Right lobe of liver (tissue), 6 donors: ENCODE measurements at regions not wholly inside any gene's neighbourhood (a gene's known extent, or its start where the extent isn't known, plus 50 kb on each side); places are given as distances from the start of the nearest gene placed in this dataset.

ENCODE experiments used
- ATAC-seq, 4 donors: fragments of 200-7000 bp; cut with Tn5 transposase; one replicate each; pipeline ENCODE4 v1.9.1; 2020; ENCODE audit warnings: mild to moderate bottlenecking in 4 of 4, moderate library complexity in 4 of 4
- DNase-seq, 3 donors: peaks; one replicate each; pipeline ENCODE4 v3.0.0-alpha.2; 2020
- H3K27ac ChIP-seq, 3 donors: fragments of 200-600 bp; one replicate each; pipeline ENCODE4 v1.8.0; 2022
- H3K27me3 ChIP-seq, 2 donors: fragments of 200-600 bp; one replicate each; pipeline ENCODE4 v1.8.0; 2022
- H3K36me3 ChIP-seq, 4 donors: fragments of 200-600 bp; sonication (generic) in 1 of 4; one replicate each; pipeline versions ENCODE4 v1.5.1 to v1.8.0; 2017 to 2022; ENCODE audit warnings: control low read depth in 1 of 4
- H3K4me1 ChIP-seq, 4 donors: fragments of 200-600 bp; sonication (generic) in 1 of 4; one replicate each; pipeline versions ENCODE4 v1.5.1 to v1.8.0; 2017 to 2022; ENCODE audit warnings: control low read depth in 1 of 4
- H3K4me3 ChIP-seq, 3 donors: fragments of 200-600 bp; one replicate each; pipeline ENCODE4 v1.8.0; 2022
- H3K9me3 ChIP-seq, 4 donors: fragments of 200-600 bp; sonication (generic) in 1 of 4; one replicate each; pipeline versions ENCODE4 v1.5.1 to v1.8.0; 2017 to 2022; ENCODE audit warnings: control low read depth in 1 of 4
- CTCF ChIP-seq, 4 donors: fragments of 200-600 bp in 3 of 4; fragments of 450-650 bp in 1 of 4; IDR thresholded peaks; one replicate each; pipeline versions ENCODE4 v1.5.1 to v1.8.0; 2016 to 2022; ENCODE audit warnings: antibody characterized with exemption in 4 of 4, mild to moderate bottlenecking in 2 of 4
- POLR2A ChIP-seq: fragments of 450-650 bp; IDR thresholded peaks from one replicate; pipeline ENCODE4 v1.6.1; 2017; ENCODE audit warnings: antibody characterized with exemption, mild to moderate bottlenecking
- WGBS: methylation state at CpG from one replicate; pipeline ENCODE4 v1.1.6; 2018; ENCODE audit warnings: low coverage, low lambda C conversion rate; ENCODE audit not compliant: insufficient coverage; ENCODE audit errors: missing lambda C conversion rate; 5-methylcytosine and 5-hydroxymethylcytosine counted together
- intact Hi-C, 2 donors: fragments of 100-400 bp; cut with DNase I; formaldehyde crosslinking; loops; one replicate each; pipeline versions ENCODE4 v1.11.2 to v1.14.1; 2022
- donor health status: DM: no; HTN: yes; CAD: no.
- donor health status: DM: no; HTN: no; CAD: no.
- donor health status: DM: no; HTN: no; CAD: no.
- donor health status: DM: no; HTN: yes; CAD: no.
- donor health status: DM: no; HTN: yes; CAD: no.

- H3K36me3 ChIP-seq, result no peaks in the 10 kb centered on the region
- H3K9me3 ChIP-seq, result no peaks in the 10 kb centered on the region
- DNase-seq (no peak), ATAC-seq (no peak)
- no peak overlapping the region for H3K4me3 ChIP-seq
- H3K27ac ChIP-seq, result no peak overlapping the region
- H3K4me1 ChIP-seq, result no peaks in the 10 kb centered on the region
- intact Hi-C loops, result no loop called here
- TF ChIP-seq POLR2A (no peak), CTCF (IDR thresholded peaks at IDR 0.05) (no peak)
- H3K27me3 ChIP-seq, result peaks cover 0 to 5% of the 10 kb centered on the region in 2 donors
- 50% methylated on average over 1 of the region's 1 CpG for whole genome bisulfite sequencing
Observed at GRCh38 chr10:8297959-8298358, 243.5 kb downstream of the GATA3 start.

DNA sequence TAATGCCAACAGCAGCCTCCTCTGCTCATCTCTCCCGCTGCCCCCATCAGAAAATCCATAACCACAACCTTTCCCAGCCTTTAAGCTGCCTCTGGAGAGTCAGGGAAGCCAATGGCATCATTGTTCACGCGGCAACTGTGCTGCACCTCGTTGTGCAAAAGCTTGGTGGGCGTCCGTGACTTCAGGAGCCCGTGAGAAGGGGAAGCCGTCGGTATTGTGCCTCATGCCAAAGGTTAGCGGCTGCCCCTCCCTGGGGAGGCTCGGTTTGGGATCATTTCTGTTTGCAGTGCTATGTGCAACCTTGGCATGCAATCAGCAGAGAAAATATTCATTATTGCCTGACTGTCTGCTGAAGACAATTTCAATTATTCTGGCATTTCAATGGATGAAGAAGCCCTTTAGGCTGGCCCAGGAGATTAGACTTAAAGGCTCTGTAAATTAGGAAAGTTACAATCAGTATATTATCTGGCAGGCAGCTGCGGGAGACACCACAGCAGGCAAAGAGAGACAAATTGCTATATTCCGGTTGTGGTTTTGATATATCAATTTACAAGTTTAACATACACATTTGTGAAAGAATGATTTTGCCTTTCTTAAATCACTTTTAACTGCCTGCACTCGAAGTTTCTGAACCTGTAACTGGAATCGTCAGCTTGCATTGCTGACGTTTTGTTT, 244.5 kb downstream of the GATA3 start:
- intact Hi-C loops, result no loop called here

GRCh38 chr10:8300925-8301324, 246.4 kb downstream of the GATA3 start:
- H3K27me3 ChIP-seq, result peaks cover 0 to 5% of the 10 kb centered on the region in 2 donors
- WGBS, result 62% methylated on average over 5 of the region's 5 CpGs
- DNase-seq (no peak), ATAC-seq (no peak)
- TF ChIP-seq POLR2A (no peak), CTCF (IDR thresholded peaks at IDR 0.05) (no peak)
- H3K4me3 ChIP-seq, result no peak overlapping the region
- intact Hi-C loops, result no loop called here
- no peaks in the 10 kb centered on the region for H3K4me1 ChIP-seq
- no peaks in the 10 kb centered on the region for H3K9me3 ChIP-seq
- H3K27ac ChIP-seq, result no peak overlapping the region
- H3K36me3 ChIP-seq, result no peaks in the 10 kb centered on the region

More for the DNA sequence above, 244.5 kb downstream of the GATA3 start:
- TF ChIP-seq CTCF (IDR thresholded peaks at IDR 0.05), result no peak
- TF ChIP-seq POLR2A, result no peak
- no peak overlapping the region for H3K4me3 ChIP-seq
- peaks cover 0 to 5% of the 10 kb centered on the region in 2 donors for H3K27me3 ChIP-seq
- no peak overlapping the region for H3K27ac ChIP-seq
- no peak for DNase-seq
- 35% methylated on average over 14 of the region's 16 CpGs for WGBS
- no peaks in the 10 kb centered on the region for H3K9me3 ChIP-seq
- H3K4me1 ChIP-seq, result no peaks in the 10 kb centered on the region
- ATAC-seq, result no peak
- no peaks in the 10 kb centered on the region for H3K36me3 ChIP-seq

- no peak overlapping the region for H3K4me3 ChIP-seq
- TF ChIP-seq POLR2A (no peak), CTCF (IDR thresholded peaks at IDR 0.05) (no peak)
- H3K4me1 ChIP-seq, result no peaks in the 10 kb centered on the region
- no peak overlapping the region for H3K27ac ChIP-seq
- H3K9me3 ChIP-seq, result no peaks in the 10 kb centered on the region
- DNase-seq, result no peak
- intact Hi-C loops, result no loop called here
- no peaks in the 10 kb centered on the region for H3K36me3 ChIP-seq
- H3K27me3 ChIP-seq, result peaks cover 0 to 5% of the 10 kb centered on the region in 2 donors
- no peak for ATAC-seq
- WGBS, result 59% methylated on average over 2 of the region's 2 CpGs
Observed at GRCh38 chr10:8301333-8301732, 246.8 kb downstream of the GATA3 start.

GRCh38 chr10:8301831-8302230, 247.3 kb downstream of the GATA3 start:
- no peak for TF ChIP-seq CTCF (IDR thresholded peaks at IDR 0.05)
- no peak for TF ChIP-seq POLR2A
- ATAC-seq (no peak), DNase-seq (no peak)
- 58% methylated on average over 4 of the region's 4 CpGs for WGBS
- Histone ChIP-seq H3K9me3 (no peaks in the 10 kb centered on the region), H3K4me1 (no peaks in the 10 kb centered on the region), H3K27me3 (peaks cover 0 to 5% of the 10 kb centered on the region in 2 donors), H3K36me3 (no peaks in the 10 kb centered on the region), H3K27ac (no peak overlapping the region), H3K4me3 (no peak overlapping the region)
- intact Hi-C loops, result no loop called here
